HepG2 (cell line): ENCODE measurements at regions not wholly inside any gene's neighbourhood (a gene's known extent, or its start where the extent isn't known, plus 50 kb on each side); places are given as distances from the start of the nearest gene placed in this dataset.
A peak's percentile ranks its signal among the peaks of the same experiment; 100 is the strongest.

Experiments
- ATAC-seq: fragments of 200-7000 bp; cut with Tn5 transposase; 3 replicates; pipeline ENCODE4 v1.9.1; 2020; ENCODE audit warnings: mild to moderate bottlenecking, moderate library complexity
- BruUV-seq: library from RNA; stranded (reverse); fragments of 400-500 nt; replicated peaks from 2 replicates; lab custom pipeline; 2021; lab: Mats Ljungman, UMichigan
- CTCF ChIA-PET: fragments of 300-600 bp; formaldehyde crosslinking; extraction: SDS; loops from one replicate; lab custom pipeline; 2021; ENCODE audit warnings: low total read pairs, inconsistent platforms, low intra/inter-chr PET ratio; lab: Yijun Ruan, JAX
- POLR2A ChIA-PET: fragments of 350-600 bp; sonication (Branson Sonifier 250); formaldehyde crosslinking; loops from one replicate; lab custom pipeline; 2020; ENCODE audit warnings: antibody characterized with exemption, inconsistent platforms; lab: Yijun Ruan, JAX
- DNase-seq: peaks from one replicate; pipeline ENCODE4 v3.0.0-alpha.2; 2015; ENCODE audit warnings: low spot score
- FAIRE-seq: peaks from 3 replicates; lab custom pipeline; 2011; peaks lifted over from hg19 to GRCh38; lab: Jason Lieb, UNC
- H2AFZ ChIP-seq: one replicate; pipeline ENCODE4 v1.6.1; 2011; ENCODE audit warnings: low read length, inconsistent platforms
- H3K27ac ChIP-seq: fragments of 300-600 bp; 3 replicates; pipeline ENCODE4 v1.8.0; 2011; ENCODE audit warnings: mixed run types, mild to moderate bottlenecking, mixed read lengths, low read length, inconsistent platforms; ENCODE audit not compliant: insufficient read depth; ENCODE audit errors: extremely low read length
- H3K27me3 ChIP-seq, 2 experiments: fragments of 200-600 bp in 1 of 2; 2 replicates in 1 of 2; 3 replicates in 1 of 2; pipeline versions ENCODE4 v1.6.0 to v1.8.0; 2011; ENCODE audit warnings: low read length in 2 of 2, mild to moderate bottlenecking in 2 of 2, moderate library complexity in 2 of 2, inconsistent platforms in 1 of 2; ENCODE audit not compliant: insufficient read depth in 2 of 2, control insufficient read depth in 1 of 2
- H3K36me3 ChIP-seq, 2 experiments: fragments of 200-600 bp in 1 of 2; replicated peaks in 1 of 2; 2 replicates in 1 of 2; 3 replicates in 1 of 2; pipeline versions ENCODE4 v1.5.1 to v1.8.0; 2011; ENCODE audit warnings: low read length in 2 of 2, inconsistent platforms in 1 of 2; ENCODE audit not compliant: insufficient read depth in 2 of 2, control insufficient read depth in 1 of 2
- H3K4me1 ChIP-seq: 2 replicates; pipeline ENCODE4 v1.5.1; 2012; ENCODE audit warnings: low read length, inconsistent platforms; ENCODE audit not compliant: insufficient read depth
- H3K4me2 ChIP-seq: 2 replicates; pipeline ENCODE4 v1.6.0; 2011; ENCODE audit warnings: low read depth, low read length, inconsistent platforms
- H3K4me3 ChIP-seq, 3 experiments: fragments of 200-600 bp in 1 of 3; sonication (generic), shearing (Covaris generic) in 1 of 3; replicated peaks in 1 of 3; 2 replicates each; pipeline ENCODE4 v1.5.1; 2011 to 2016; ENCODE audit warnings: low read length in 3 of 3, inconsistent platforms in 2 of 3, low read depth in 2 of 3, mild to moderate bottlenecking in 2 of 3, control low read depth in 1 of 3, mixed read lengths in 1 of 3; ENCODE audit not compliant: insufficient read depth in 1 of 3
- H3K79me2 ChIP-seq: one replicate; pipeline ENCODE4 v1.6.1; 2011; ENCODE audit warnings: low read length, inconsistent platforms; ENCODE audit not compliant: insufficient read depth
- H3K9ac ChIP-seq: 2 replicates; pipeline ENCODE4 v1.6.0; 2011; ENCODE audit warnings: mild to moderate bottlenecking, low read depth, low read length, inconsistent platforms; ENCODE audit not compliant: insufficient read depth
- H3K9me3 ChIP-seq: 2 replicates; pipeline ENCODE4 v1.5.1; 2012; ENCODE audit warnings: mild to moderate bottlenecking, low read length
- H4K20me1 ChIP-seq: 2 replicates; pipeline ENCODE4 v1.6.0; 2011; ENCODE audit warnings: inconsistent platforms, mild to moderate bottlenecking, low read length, moderate library complexity; ENCODE audit not compliant: insufficient read depth
- CREB1 ChIP-seq, 2 experiments: fragments of 450-650 bp in 1 of 2; IDR thresholded peaks; 2 replicates each; pipeline ENCODE4 v1.6.1; 2016 to 2017; ENCODE audit warnings: control low read depth in 1 of 2, mild to moderate bottlenecking in 1 of 2, missing compliant biosample characterization in 1 of 2, missing genetic modification characterization in 1 of 2
- GATAD2A ChIP-seq: IDR thresholded peaks from 2 replicates; pipeline ENCODE4 v1.6.1; 2016
- HNF4A ChIP-seq: sonication (generic); formaldehyde crosslinking; IDR thresholded peaks from 2 replicates; pipeline ENCODE4 v1.4.0; 2020; ENCODE audit warnings: missing genetic modification reagents
- ISL2 ChIP-seq: sonication (generic); formaldehyde crosslinking; IDR thresholded peaks from 2 replicates; pipeline ENCODE4 v1.5.0; 2020; ENCODE audit warnings: missing genetic modification reagents
- NFATC3 ChIP-seq: sonication (generic); formaldehyde crosslinking; IDR thresholded peaks from 2 replicates; pipeline ENCODE4 v1.5.1; 2020; ENCODE audit warnings: mild to moderate bottlenecking, missing genetic modification reagents
- NFYB ChIP-seq: sonication (generic); formaldehyde crosslinking; IDR thresholded peaks from 2 replicates; pipeline ENCODE4 v1.4.0; 2020; ENCODE audit warnings: missing genetic modification reagents
- SRSF4 ChIP-seq: fragments of 200-400 bp; formaldehyde crosslinking; IDR thresholded peaks from one replicate; pipeline ENCODE4 v1.6.1; 2018; ENCODE audit warnings: mild to moderate bottlenecking, low read depth, low read length, moderate library complexity; ENCODE audit not compliant: poor library complexity, severe bottlenecking
- WGBS: methylation state at CpG from one replicate; pipeline ENCODE4 v1.1.6; 2017; ENCODE audit warnings: low lambda C conversion rate; 5-methylcytosine and 5-hydroxymethylcytosine counted together
- in situ Hi-C: cut with HindIII; loops from 2 replicates; pipeline ENCODE4 v1.10.0; 2017; ENCODE audit warnings: low pct_unique_long_range_greater_than_20kb; ENCODE audit not compliant: extremely low pct_ligation_motif_present
- intact Hi-C: fragments of 100-400 bp; cut with micrococcal nuclease; formaldehyde crosslinking; loops from one replicate; pipeline ENCODE4 v1.10.0; 2022; ENCODE audit not compliant: unreplicated experiment
- TF ChIP-seq, protein P1 (sequence below): sonication (generic); formaldehyde crosslinking; IDR thresholded peaks from 2 replicates; pipeline ENCODE4 v1.5.1; 2020; ENCODE audit warnings: mild to moderate bottlenecking, missing genetic modification reagents, borderline replicate concordance
- TF ChIP-seq, protein P2 (sequence below): IDR thresholded peaks from 2 replicates; pipeline ENCODE4 v1.6.1; 2016; ENCODE audit warnings: mild to moderate bottlenecking, missing biosample characterization, missing genetic modification reagents

DNA sequence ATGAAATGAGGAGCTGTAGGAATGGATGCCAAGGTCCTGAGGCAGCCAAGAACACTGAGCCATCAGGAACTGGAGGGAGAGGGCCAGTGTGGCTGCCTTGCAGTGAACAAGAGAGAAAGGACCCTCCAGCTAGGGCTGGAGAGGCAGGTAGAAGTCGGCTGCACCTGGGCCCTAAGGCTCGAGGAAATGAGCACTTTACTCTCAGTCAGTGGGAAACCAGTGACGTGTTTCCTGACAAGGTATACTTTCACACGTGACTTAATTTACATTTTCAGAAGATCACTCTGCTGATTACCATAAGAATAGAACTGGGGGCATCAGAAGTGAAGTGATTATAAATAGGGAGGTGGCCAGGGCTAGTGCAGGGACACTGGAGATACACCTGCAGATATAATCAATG is 115.2 kb downstream of the C17orf67 start:
- in situ Hi-C loops = loop anchor here (5.0 kb wide), 1 partner anchor 136 kb away; no protein-coding TSS in a partner anchor
- Histone ChIP-seq H3K4me2 (no peak overlapping the region), H3K4me1 (no peaks in the 10 kb centered on the region), H3K36me3 (no peaks in the 10 kb centered on the region), H3K4me3 (no peak overlapping the region), H3K27ac (no peak overlapping the region)
- WGBS = 2% methylated on average over 4 of the region's 4 CpGs
- CTCF ChIA-PET = no interaction called here
- peak; percentile 34; the same call in 1 of the 2 replicates for TF ChIP-seq CREB1 (IDR thresholded peaks at IDR 0.05)
- no peak for TF ChIP-seq CREB1 (CRISPR knock-in tag; IDR thresholded peaks at IDR 0.05)
- no peak for TF ChIP-seq HNF4A (CRISPR knock-in tag)
- TF ChIP-seq, all 625 proteins: peak for 1
- no peaks in the 10 kb centered on the region for H3K9me3 ChIP-seq
- ATAC-seq (no peak), DNase-seq (no peak), FAIRE-seq (no peak)
- peaks cover 0 to 53% of the 10 kb centered on the region in 2 experiments; a peak in 4 of 5 replicates for H3K27me3 ChIP-seq
- no peaks in the 10 kb centered on the region for H4K20me1 ChIP-seq
- intact Hi-C loops = no loop called here
- H2AFZ ChIP-seq = no peak overlapping the region
- no TSS peak for BruUV-seq
- H3K79me2 ChIP-seq = no peaks in the 10 kb centered on the region
- POLR2A ChIA-PET = no interaction called here
- H3K9ac ChIP-seq = no peak overlapping the region

DNA sequence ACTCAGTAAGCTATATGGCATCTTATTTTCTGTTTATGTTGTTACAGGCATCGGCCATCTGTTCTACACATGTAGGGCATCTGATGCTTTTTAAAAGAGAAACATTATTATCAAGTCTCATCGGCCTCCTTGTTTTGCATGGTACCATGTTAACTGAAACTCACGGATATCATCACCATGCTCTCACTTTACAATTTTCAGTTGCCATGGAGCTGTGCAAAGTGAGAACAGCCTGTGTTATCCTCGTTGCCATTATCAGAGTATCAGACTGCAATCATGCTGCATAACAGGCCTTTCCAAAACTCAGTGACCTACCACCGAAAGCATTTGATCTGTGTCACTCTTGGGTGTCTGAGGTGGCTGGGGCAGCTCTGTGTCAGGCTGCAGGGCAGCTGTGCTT is 110.3 kb downstream of the C17orf67 start:
- Histone ChIP-seq H3K4me2 (no peak overlapping the region), H2AFZ (no peak overlapping the region), H3K36me3 (no peaks in the 10 kb centered on the region), H4K20me1 (no peaks in the 10 kb centered on the region), H3K79me2 (no peaks in the 10 kb centered on the region), H3K27me3 (peaks cover 2 to 37% of the 10 kb centered on the region in 2 experiments; a peak in 4 of 5 replicates), H3K27ac (no peak overlapping the region), H3K4me1 (no peaks in the 10 kb centered on the region), H3K9ac (no peak overlapping the region), H3K9me3 (no peaks in the 10 kb centered on the region), H3K4me3 (no peak overlapping the region)
- FAIRE-seq = no peak
- in situ Hi-C loops (no loop called here), intact Hi-C loops (no loop called here)
- POLR2A ChIA-PET = no interaction called here
- WGBS = 8% methylated on average over 5 of the region's 5 CpGs
- no TSS peak for BruUV-seq
- no peak for DNase-seq
- TF ChIP-seq, protein P1, sequence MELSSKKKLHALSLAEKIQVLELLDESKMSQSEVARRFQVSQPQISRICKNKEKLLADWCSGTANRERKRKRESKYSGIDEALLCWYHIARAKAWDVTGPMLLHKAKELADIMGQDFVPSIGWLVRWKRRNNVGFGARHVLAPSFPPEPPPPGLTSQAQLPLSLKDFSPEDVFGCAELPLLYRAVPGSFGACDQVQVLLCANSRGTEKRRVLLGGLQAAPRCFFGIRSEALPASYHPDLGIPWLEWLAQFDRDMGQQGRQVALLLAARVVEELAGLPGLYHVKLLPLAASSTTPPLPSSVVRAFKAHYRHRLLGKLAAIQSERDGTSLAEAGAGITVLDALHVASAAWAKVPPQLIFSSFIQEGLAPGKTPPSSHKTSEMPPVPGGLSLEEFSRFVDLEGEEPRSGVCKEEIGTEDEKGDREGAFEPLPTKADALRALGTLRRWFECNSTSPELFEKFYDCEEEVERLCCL (CRISPR knock-in tag) = no peak
- TF ChIP-seq NFYB (CRISPR knock-in tag) (no peak), GATAD2A (CRISPR knock-in tag) (no peak), SRSF4 (no peak), NFATC3 (CRISPR knock-in tag) (no peak), ISL2 (CRISPR knock-in tag) (no peak)
- TF ChIP-seq, protein P2, sequence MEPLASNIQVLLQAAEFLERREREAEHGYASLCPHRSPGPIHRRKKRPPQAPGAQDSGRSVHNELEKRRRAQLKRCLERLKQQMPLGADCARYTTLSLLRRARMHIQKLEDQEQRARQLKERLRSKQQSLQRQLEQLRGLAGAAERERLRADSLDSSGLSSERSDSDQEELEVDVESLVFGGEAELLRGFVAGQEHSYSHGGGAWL (CRISPR knock-in tag) = no peak
- CTCF ChIA-PET = no interaction called here
- ATAC-seq = no peak
